Adipocyte (in vitro differentiated cells): ENCODE measurements at regions not wholly inside any gene's neighbourhood (a gene's known extent, or its start where the extent isn't known, plus 50 kb on each side); places are given as distances from the start of the nearest gene placed in this dataset.
"Not testable (repeated sequence)": the region's sequence is repeated elsewhere in the genome, so short reads cannot be mapped to it uniquely, and the experiment has no call there.

ENCODE experiments used
- DNase-seq: peaks from one replicate; pipeline ENCODE4 v3.0.0-alpha.2; 2015; ENCODE audit warnings: low read depth
- H3K27me3 ChIP-seq: replicated peaks from 2 replicates; pipeline ENCODE4 v1.7.0; 2013; ENCODE audit warnings: mild to moderate bottlenecking, low read length, moderate library complexity; ENCODE audit not compliant: control insufficient read depth, insufficient read depth
- H3K36me3 ChIP-seq: 2 replicates; pipeline ENCODE4 v1.7.0; 2013; ENCODE audit warnings: low read length, mild to moderate bottlenecking, moderate library complexity; ENCODE audit not compliant: control insufficient read depth, insufficient read depth, severe bottlenecking
- H3K4me1 ChIP-seq: 2 replicates; pipeline ENCODE4 v1.7.0; 2013; ENCODE audit warnings: mild to moderate bottlenecking, low read length, moderate library complexity; ENCODE audit not compliant: control insufficient read depth, insufficient read depth
- H3K4me3 ChIP-seq: 2 replicates; pipeline ENCODE4 v1.7.0; 2013; ENCODE audit warnings: mild to moderate bottlenecking, low read length, moderate library complexity
- H3K9ac ChIP-seq: 2 replicates; pipeline ENCODE4 v1.7.0; 2013; ENCODE audit warnings: mild to moderate bottlenecking, low read length, moderate library complexity
- H3K9me3 ChIP-seq: 2 replicates; pipeline ENCODE4 v1.7.0; 2013; ENCODE audit warnings: mild to moderate bottlenecking, low read length, moderate library complexity; ENCODE audit not compliant: control insufficient read depth

DNA sequence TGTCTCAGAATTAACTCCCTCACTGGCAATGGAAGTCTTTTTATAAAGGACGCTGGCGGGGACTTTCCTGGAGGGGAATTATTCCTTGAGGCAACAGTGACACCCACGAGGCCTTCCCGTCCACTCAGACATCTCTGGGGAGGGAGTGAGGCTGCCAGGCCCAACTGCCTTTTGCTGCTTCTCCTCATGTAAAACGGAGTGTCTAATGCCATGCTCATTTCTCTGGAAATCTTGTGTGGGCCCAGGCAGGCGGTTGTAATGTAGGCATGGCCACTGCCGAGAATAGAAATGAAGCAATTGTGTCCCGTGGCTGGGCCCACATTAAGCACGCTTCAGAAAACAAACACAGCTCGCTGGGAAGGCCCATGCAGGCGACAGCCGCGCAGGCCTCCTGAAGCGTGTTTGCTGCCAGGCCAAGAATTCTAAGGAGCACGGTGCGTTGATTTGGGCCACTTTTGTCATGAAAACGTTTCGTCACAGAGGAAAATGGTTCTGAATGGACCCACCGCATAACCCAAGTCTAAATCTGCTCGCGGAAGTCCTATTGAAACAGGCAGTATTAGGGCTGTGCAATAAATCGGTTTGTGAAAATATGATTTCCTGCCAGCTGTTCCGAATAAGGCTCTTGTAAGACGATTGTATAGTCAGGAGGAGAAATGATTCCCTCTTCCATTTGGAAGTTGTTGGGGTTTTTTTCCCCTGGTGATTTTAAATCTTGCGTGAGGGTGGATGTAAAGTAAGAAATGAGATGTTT, 104.2 kb upstream of the CHST15 start:
- H3K36me3 ChIP-seq: no peaks in the 10 kb centered on the region
- no peaks in the 10 kb centered on the region for H3K27me3 ChIP-seq
- peaks cover 10% of the 10 kb centered on the region for H3K4me1 ChIP-seq
- H3K9me3 ChIP-seq: no peaks in the 10 kb centered on the region
- DNase-seq: no peak
- peak overlapping the region; percentile 25 for H3K9ac ChIP-seq
- no peak overlapping the region for H3K4me3 ChIP-seq

DNA sequence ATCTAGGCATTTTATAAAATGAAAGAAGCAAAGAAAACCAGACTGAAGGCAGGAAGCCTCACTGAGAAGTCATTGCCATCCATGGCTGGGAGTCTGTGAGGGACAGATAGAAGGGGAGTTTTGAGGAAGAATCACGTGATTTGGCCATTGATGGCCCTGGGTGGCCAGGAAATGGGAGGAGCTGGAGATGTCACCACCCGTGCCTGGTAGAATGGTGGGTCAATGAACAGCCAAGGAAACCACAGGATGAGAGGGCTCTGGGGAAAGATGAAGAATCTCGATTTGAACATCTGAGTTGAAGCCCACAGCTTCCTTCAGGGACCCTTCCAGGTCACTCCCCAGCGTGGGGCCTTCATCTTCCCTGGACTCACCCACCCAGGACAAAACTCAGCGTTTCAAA, 103.3 kb upstream of the CHST15 start:
- H3K27me3 ChIP-seq: peaks cover 2% of the 10 kb centered on the region
- H3K9me3 ChIP-seq: no peaks in the 10 kb centered on the region
- H3K4me1 ChIP-seq: peaks cover 10% of the 10 kb centered on the region
- H3K36me3 ChIP-seq: no peaks in the 10 kb centered on the region
- H3K9ac ChIP-seq: no peak overlapping the region
- DNase-seq: no peak
- H3K4me3 ChIP-seq: no peak overlapping the region

DNA sequence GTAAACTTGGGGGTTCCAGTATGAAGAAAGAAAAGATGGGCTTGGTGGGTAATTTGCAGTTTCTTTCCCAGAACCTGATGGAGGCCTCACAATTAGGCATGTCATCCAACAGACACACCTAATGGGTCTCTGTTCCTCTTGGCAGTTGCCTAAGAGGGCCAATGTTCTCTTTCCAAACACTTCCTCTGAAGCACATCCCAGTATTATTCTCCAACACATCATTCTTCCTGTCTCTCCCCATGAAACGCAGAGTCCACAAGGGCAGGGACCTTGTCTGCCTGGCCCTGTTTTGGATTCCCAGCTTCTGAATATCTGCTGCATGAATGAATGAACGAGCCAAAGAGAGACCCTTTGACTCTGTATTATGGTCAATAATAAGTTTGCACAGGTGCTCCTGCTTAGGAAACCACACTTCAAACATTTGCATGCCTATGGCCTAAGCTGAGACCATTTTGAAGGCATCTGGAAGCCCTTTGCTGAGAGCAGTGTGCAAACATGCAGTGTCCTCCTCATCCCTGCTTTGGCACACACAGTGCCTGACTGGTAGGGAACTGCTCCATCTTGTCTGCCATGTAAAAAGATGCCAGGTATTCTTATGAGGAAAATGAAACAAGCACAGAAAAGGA, 100.9 kb upstream of the CHST15 start:
- Histone ChIP-seq H3K27me3 (peaks cover 10% of the 10 kb centered on the region), H3K36me3 (no peaks in the 10 kb centered on the region), H3K9me3 (peaks cover 3% of the 10 kb centered on the region), H3K4me3 (no peak overlapping the region), H3K4me1 (peaks cover 10% of the 10 kb centered on the region), H3K9ac (no peak overlapping the region)
- no peak for DNase-seq

DNA sequence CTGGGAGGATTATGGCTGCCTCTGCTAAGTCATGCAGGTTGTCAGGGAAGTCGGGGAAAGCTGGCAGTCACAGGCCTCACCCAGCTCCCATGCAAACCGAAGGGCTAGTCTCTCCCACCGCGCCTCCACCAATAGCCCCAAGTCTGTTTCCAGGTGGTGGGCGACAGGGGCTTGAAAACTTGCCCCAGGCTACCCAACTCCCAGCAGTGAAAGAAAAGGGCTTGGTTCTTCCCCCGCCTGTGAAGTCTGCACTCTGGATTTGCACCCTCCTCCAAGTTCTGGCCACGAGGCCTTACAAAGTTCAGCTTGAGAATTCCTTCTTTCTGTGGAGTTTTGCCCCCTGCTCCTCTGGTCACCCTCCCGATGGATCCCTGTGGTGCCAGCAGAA, 99.9 kb upstream of the CHST15 start:
- Histone ChIP-seq H3K9me3 (peaks cover 4% of the 10 kb centered on the region), H3K4me3 (no peak overlapping the region), H3K4me1 (peaks cover 10% of the 10 kb centered on the region), H3K27me3 (peaks cover 10% of the 10 kb centered on the region), H3K9ac (no peak overlapping the region), H3K36me3 (no peaks in the 10 kb centered on the region)
- DNase-seq: no peak

DNA sequence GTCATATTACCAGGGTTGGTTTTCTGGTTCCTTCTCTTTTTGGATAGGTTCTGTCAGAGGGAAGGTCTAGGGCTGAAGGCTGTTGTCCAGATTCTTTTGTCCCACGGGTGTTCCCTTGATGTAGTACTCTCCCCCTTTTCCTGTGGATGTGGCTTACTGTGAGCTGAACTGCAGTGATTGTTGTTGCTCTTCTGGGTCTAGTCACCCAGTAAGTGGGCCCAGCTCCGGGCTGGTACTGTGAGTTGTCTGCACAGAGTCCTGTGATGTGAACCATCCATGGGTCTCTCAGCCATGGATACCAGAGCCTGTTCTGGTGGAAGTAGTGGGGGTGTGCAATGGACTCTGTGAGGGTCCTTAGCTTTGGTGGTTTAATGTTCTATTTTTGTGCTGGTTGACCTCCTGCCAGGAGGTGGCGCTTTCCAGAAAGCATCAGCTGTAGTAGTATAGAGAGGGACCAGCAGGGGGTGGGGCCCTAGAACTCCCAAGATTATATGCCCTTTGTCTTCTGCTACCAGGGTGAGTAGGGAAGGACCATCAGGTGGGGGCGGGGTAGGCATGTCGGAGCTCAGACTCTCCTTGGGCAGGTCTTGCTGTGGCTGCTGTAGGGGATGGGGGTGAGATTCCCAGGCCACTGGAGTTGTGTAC, 99.4 kb upstream of the CHST15 start:
- DNase-seq, H3K9me3 ChIP-seq, H3K4me3 ChIP-seq, H3K36me3 ChIP-seq, H3K9ac ChIP-seq, H3K4me1 ChIP-seq: not testable (repeated sequence)
- H3K27me3 ChIP-seq: peaks cover 10% of the 10 kb centered on the region

DNA sequence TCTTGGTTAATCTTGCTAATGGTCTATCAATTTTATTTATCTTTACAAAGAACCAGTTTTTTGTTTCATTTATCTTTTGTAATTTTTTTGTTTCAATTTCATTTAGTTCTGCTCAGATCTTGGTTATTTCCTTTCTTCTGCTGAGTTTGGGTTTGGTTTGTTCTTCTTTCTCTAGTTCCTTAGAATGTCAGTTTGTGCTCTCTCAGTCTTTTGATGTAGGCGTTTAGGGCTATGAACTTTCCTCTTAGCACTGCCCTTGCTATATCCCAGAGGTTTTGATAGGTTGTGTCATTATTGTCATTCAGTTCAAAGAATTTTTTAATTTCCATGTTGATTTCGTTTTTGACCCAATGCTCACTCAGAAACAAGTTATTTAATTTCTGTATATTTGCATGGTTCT, 97.1 kb upstream of the CHST15 start:
- H3K4me1 ChIP-seq, H3K4me3 ChIP-seq, DNase-seq, H3K9me3 ChIP-seq, H3K36me3 ChIP-seq, H3K9ac ChIP-seq: not testable (repeated sequence)
- peaks cover 16% of the 10 kb centered on the region for H3K27me3 ChIP-seq

DNA sequence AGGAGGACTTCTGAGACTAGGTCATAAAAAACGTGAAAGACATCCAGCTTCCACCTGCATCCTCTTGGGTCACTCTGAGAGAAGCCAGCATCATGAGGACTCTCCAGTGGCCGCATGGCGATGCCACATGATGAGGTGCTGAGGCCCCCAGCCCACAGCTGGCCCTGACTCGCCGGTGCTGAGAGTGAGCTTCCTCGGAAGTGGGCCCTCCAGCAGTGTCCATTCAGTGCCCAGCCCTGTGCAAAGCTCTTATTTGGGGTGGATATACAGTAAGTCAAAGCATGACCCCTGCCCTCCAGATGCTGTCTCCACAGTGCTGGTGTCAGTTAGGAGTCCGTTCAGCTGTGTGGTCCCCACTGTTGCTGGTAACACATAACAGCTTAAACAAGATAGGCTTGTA, 93.6 kb upstream of the CHST15 start:
- Histone ChIP-seq H3K36me3 (no peaks in the 10 kb centered on the region), H3K27me3 (peaks cover 16% of the 10 kb centered on the region), H3K9ac (no peak overlapping the region), H3K4me3 (no peak overlapping the region), H3K9me3 (peaks cover 4% of the 10 kb centered on the region), H3K4me1 (no peaks in the 10 kb centered on the region)
- DNase-seq: no peak

DNA sequence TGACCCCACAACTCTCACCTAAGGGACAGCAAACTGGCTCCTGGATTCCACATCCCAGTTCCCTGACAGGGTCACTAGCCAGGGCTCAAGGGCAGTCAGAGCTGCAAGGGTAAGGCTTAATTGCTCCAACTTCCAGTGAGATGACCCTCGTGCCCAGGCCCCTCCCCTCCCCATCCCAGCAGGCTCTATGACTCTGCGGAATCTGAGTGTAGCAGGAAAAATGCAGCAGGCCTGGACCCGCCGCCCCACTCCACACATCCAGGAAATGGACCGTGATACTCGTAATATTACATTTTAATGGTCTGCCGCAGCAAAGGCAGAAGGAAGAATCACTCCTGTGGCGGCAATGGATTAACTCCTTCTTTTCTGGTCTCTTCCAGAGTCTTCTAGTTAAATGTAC, 91.7 kb upstream of the CHST15 start:
- Histone ChIP-seq H3K4me1 (no peaks in the 10 kb centered on the region), H3K36me3 (no peaks in the 10 kb centered on the region), H3K9me3 (peaks cover 4% of the 10 kb centered on the region), H3K9ac (no peak overlapping the region), H3K4me3 (no peak overlapping the region), H3K27me3 (peaks cover 6% of the 10 kb centered on the region)
- no peak for DNase-seq

DNA sequence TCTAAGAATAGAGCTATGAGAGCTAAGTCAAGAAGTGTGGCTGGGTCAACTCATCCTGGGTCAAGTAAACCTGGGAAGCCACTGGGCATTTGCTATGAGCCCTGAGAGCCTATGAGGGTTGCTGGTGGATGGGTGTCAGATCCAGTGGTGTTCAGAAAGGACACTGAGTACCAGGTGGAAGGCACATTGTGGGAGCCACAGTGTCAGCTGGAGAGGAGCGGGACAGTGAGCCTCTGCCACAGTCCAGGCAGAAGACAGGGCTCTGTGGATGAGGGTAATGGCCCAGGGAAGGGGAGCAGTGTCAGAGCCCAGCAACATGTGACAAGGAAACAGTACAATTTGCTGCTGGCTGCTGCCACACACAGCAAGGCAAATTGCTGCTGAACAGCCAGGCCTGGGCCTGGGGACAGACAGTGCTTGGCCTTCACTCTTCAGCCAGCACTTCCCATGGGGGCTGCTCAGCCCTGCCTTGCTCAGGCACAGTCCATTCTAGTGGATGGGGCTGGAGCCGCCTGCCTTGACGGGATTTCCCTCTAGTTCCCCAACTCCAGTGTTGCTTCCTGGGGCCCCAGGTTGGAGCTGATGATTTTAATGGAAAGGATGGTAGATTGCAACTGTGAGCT, 90.9 kb upstream of the CHST15 start:
- Histone ChIP-seq H3K9ac (no peak overlapping the region), H3K36me3 (no peaks in the 10 kb centered on the region), H3K4me3 (no peak overlapping the region), H3K4me1 (no peaks in the 10 kb centered on the region), H3K9me3 (peaks cover under 1% of the 10 kb centered on the region), H3K27me3 (peaks cover 6% of the 10 kb centered on the region)
- DNase-seq: no peak

DNA sequence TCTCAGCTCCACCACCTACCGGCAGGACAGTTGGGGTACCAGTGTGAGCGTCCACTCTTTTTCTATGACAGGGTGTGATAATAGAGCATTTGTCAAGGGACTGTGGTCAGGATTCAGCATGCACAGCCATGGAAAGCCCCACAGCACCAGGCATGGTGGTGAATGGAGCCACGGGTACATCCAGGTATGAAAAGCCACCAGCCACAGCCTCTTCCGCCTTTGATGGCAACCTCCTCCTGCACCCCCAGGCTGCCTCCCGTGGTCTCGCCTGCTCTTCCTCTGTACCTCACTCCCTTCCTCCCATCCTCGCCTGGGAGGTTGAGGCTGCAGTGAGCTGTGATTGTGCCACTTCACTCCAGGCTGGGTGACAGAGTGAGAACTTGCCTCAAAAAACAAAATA, 90.2 kb upstream of the CHST15 start:
- H3K27me3 ChIP-seq: peaks cover 6% of the 10 kb centered on the region
- H3K4me1 ChIP-seq: no peaks in the 10 kb centered on the region
- no peak overlapping the region for H3K9ac ChIP-seq
- no peak overlapping the region for H3K4me3 ChIP-seq
- no peak for DNase-seq
- no peaks in the 10 kb centered on the region for H3K36me3 ChIP-seq
- H3K9me3 ChIP-seq: no peaks in the 10 kb centered on the region

DNA sequence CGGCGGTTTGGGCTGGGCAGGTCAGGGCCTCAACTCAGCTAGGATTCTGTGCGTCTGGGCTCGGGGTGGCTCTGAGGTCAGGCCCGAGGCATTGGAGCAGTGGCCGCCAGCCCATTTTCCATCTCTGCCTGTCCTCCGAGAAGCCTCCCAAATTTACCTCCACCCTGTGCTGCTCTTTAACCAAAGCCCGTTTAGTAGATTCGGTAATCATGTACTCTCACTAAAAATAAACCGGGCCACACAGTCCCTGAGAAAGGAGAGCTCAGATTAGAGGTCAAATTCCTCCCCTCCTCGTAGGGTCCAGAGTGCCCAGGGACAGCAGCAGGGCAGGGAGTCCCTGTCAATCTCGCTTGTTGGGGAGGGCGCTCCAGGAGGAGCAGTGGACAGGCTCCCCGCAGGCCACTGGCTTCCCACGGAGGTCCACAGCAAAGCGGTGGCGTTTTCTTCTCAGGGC, 88.7 kb upstream of the CHST15 start:
- Histone ChIP-seq H3K9me3 (no peaks in the 10 kb centered on the region), H3K4me3 (no peak overlapping the region), H3K27me3 (peaks cover 5% of the 10 kb centered on the region), H3K4me1 (no peaks in the 10 kb centered on the region), H3K9ac (no peak overlapping the region), H3K36me3 (no peaks in the 10 kb centered on the region)
- no peak for DNase-seq
